ENCODE measurements at regions not wholly inside any gene's neighbourhood (a gene's known extent, or its start where the extent isn't known, plus 50 kb on each side); places are given as distances from the start of the nearest gene placed in this dataset.

DNA sequence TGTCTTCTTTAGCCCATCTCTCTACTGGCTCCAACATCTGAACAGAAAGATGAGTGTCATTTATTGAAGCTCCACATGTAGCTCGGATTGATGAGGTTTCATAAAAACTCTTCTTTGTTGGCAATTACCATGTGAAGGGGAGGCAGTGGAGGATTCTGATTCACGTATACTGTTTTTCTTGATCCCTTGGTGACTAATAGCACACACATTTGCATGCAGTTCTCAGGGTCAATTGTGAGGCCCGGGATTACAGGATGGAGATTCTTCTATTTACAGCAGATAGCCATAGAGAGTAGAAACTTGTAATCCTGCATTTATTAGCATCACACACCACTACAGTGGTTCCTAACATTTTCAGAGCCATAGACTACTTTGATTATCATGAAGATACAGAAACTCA lies 133.2 kb upstream of the MARCHF11 start:
- no peak for TF ChIP-seq SIN3A (IDR thresholded peaks at IDR 0.05; ENCODE audit: borderline replicate concordance, insufficient read depth, low read length)
- TF ChIP-seq POLR2AphosphoS5 (IDR thresholded peaks at IDR 0.05; ENCODE audit: low read depth, low read length) = no peak
- TF ChIP-seq, protein P1, sequence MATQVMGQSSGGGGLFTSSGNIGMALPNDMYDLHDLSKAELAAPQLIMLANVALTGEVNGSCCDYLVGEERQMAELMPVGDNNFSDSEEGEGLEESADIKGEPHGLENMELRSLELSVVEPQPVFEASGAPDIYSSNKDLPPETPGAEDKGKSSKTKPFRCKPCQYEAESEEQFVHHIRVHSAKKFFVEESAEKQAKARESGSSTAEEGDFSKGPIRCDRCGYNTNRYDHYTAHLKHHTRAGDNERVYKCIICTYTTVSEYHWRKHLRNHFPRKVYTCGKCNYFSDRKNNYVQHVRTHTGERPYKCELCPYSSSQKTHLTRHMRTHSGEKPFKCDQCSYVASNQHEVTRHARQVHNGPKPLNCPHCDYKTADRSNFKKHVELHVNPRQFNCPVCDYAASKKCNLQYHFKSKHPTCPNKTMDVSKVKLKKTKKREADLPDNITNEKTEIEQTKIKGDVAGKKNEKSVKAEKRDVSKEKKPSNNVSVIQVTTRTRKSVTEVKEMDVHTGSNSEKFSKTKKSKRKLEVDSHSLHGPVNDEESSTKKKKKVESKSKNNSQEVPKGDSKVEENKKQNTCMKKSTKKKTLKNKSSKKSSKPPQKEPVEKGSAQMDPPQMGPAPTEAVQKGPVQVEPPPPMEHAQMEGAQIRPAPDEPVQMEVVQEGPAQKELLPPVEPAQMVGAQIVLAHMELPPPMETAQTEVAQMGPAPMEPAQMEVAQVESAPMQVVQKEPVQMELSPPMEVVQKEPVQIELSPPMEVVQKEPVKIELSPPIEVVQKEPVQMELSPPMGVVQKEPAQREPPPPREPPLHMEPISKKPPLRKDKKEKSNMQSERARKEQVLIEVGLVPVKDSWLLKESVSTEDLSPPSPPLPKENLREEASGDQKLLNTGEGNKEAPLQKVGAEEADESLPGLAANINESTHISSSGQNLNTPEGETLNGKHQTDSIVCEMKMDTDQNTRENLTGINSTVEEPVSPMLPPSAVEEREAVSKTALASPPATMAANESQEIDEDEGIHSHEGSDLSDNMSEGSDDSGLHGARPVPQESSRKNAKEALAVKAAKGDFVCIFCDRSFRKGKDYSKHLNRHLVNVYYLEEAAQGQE (IDR thresholded peaks at IDR 0.05; ENCODE audit: insufficient read depth in 1 of 2, low read depth in 2 of 2, low read length in 2 of 2) = no peak
- TF ChIP-seq TAF1 (IDR thresholded peaks at IDR 0.05; ENCODE audit: borderline replicate concordance, insufficient read depth, low read length) = no peak
- TF ChIP-seq FOXP2 (optimal IDR thresholded peaks at IDR 0.05; ENCODE audit: borderline replicate concordance, extremely low read depth, extremely low read length, insufficient read depth) = no peak

DNA sequence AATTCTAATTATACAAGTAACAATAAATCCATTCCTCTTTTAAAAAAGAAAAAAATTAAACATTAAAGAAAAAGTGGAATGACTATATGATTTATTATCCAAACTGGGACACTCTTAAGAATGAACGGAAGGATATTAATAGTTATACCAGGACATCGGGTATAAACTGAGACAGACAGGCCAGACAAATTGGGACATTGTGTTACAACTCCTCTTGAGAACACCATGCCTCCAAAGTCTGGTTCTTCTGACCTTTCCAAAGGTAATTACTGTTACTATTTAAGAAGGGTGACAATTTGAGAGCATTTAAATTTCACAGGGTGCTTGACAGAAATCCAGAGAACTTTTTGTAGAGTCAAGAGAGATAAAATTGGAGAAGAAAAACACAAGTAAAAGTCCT lies 132.1 kb upstream of the MARCHF11 start:
- TF ChIP-seq SIN3A (IDR thresholded peaks at IDR 0.05; ENCODE audit: borderline replicate concordance, insufficient read depth, low read length) = no peak
- TF ChIP-seq, protein P1 (IDR thresholded peaks at IDR 0.05; ENCODE audit: insufficient read depth in 1 of 2, low read depth in 2 of 2, low read length in 2 of 2) = no peak
- TF ChIP-seq TAF1 (IDR thresholded peaks at IDR 0.05; ENCODE audit: borderline replicate concordance, insufficient read depth, low read length) = no peak
- no peak for TF ChIP-seq POLR2AphosphoS5 (IDR thresholded peaks at IDR 0.05; ENCODE audit: low read depth, low read length)
- no peak for TF ChIP-seq FOXP2 (optimal IDR thresholded peaks at IDR 0.05; ENCODE audit: borderline replicate concordance, extremely low read depth, extremely low read length, insufficient read depth)

DNA sequence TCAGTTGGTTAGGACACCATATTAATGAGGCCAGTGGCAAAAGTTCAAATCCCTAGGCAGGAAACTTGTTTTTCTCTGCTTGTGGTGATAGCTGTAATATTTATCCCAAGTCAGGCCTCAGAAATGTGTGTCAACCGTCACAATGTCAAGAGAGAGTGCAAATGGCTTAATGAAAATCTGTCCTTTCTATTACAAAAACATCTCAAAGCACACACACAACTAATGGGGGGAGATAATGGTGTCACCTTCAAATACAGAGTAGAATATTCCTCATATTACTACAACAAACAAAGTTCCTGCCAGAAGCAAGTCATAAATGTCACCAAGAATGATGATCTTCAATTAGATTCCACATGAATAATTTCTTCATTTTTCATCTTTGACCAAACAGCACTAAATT lies 127.2 kb upstream of the MARCHF11 start:
- TF ChIP-seq, protein P1 (IDR thresholded peaks at IDR 0.05; ENCODE audit: insufficient read depth in 1 of 2, low read depth in 2 of 2, low read length in 2 of 2) = no peak
- TF ChIP-seq TAF1 (IDR thresholded peaks at IDR 0.05; ENCODE audit: borderline replicate concordance, insufficient read depth, low read length) = no peak
- no peak for TF ChIP-seq SIN3A (IDR thresholded peaks at IDR 0.05; ENCODE audit: borderline replicate concordance, insufficient read depth, low read length)
- no peak for TF ChIP-seq FOXP2 (optimal IDR thresholded peaks at IDR 0.05; ENCODE audit: borderline replicate concordance, extremely low read depth, extremely low read length, insufficient read depth)
- no peak for TF ChIP-seq POLR2AphosphoS5 (IDR thresholded peaks at IDR 0.05; ENCODE audit: low read depth, low read length)

DNA sequence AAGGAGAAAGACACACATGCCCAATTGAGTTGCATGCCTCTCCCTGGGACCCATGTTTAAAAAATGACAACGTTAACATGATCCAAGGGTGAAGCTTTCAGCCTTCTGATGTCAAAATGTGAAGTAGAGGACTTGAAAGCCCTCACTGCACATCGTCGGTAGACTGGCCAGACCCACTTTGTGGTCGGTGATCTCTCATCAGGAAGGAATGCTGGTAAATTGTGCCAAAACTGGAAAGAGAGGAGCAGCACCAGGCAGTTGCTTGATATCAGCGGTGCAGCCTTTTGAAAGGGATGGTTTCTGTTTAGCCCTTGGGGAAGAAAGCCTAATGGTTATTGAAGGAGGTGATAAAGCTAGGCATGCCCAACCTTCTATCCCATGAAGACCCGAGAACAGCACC lies 125.3 kb upstream of the MARCHF11 start:
- TF ChIP-seq, protein P1 (IDR thresholded peaks at IDR 0.05; ENCODE audit: insufficient read depth in 1 of 2, low read depth in 2 of 2, low read length in 2 of 2) = no peak
- TF ChIP-seq SIN3A (IDR thresholded peaks at IDR 0.05; ENCODE audit: borderline replicate concordance, insufficient read depth, low read length) = no peak
- no peak for TF ChIP-seq FOXP2 (optimal IDR thresholded peaks at IDR 0.05; ENCODE audit: borderline replicate concordance, extremely low read depth, extremely low read length, insufficient read depth)
- TF ChIP-seq POLR2AphosphoS5 (IDR thresholded peaks at IDR 0.05; ENCODE audit: low read depth, low read length) = no peak
- TF ChIP-seq TAF1 (IDR thresholded peaks at IDR 0.05; ENCODE audit: borderline replicate concordance, insufficient read depth, low read length) = no peak

GRCh38 chr5:16296946-16297345 lies 117.4 kb upstream of the MARCHF11 start:
- TF ChIP-seq SIN3A (IDR thresholded peaks at IDR 0.05; ENCODE audit: borderline replicate concordance, insufficient read depth, low read length) (no peak), TAF1 (IDR thresholded peaks at IDR 0.05; ENCODE audit: borderline replicate concordance, insufficient read depth, low read length) (no peak), FOXP2 (optimal IDR thresholded peaks at IDR 0.05; ENCODE audit: borderline replicate concordance, extremely low read depth, extremely low read length, insufficient read depth) (no peak), POLR2AphosphoS5 (IDR thresholded peaks at IDR 0.05; ENCODE audit: low read depth, low read length) (no peak)
- TF ChIP-seq, protein P1 (IDR thresholded peaks at IDR 0.05; ENCODE audit: insufficient read depth in 1 of 2, low read depth in 2 of 2, low read length in 2 of 2) = no peak
